ENCODE measurements at regions not wholly inside any gene's neighbourhood (a gene's known extent, or its start where the extent isn't known, plus 50 kb on each side); places are given as distances from the start of the nearest gene placed in this dataset.

GRCh38 chr2:104050656-104051242 lies 803.2 kb upstream of the POU3F3 start:
- TF ChIP-seq, protein P1, sequence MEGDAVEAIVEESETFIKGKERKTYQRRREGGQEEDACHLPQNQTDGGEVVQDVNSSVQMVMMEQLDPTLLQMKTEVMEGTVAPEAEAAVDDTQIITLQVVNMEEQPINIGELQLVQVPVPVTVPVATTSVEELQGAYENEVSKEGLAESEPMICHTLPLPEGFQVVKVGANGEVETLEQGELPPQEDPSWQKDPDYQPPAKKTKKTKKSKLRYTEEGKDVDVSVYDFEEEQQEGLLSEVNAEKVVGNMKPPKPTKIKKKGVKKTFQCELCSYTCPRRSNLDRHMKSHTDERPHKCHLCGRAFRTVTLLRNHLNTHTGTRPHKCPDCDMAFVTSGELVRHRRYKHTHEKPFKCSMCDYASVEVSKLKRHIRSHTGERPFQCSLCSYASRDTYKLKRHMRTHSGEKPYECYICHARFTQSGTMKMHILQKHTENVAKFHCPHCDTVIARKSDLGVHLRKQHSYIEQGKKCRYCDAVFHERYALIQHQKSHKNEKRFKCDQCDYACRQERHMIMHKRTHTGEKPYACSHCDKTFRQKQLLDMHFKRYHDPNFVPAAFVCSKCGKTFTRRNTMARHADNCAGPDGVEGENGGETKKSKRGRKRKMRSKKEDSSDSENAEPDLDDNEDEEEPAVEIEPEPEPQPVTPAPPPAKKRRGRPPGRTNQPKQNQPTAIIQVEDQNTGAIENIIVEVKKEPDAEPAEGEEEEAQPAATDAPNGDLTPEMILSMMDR (IDR thresholded peaks at IDR 0.05; ENCODE audit: borderline replicate concordance, insufficient read depth, low read depth, low read length) = no peak
- no peak overlapping the region for H3K4me3 ChIP-seq (ENCODE audit: low read depth, low read length)

GRCh38 chr2:104051766-104052165 lies 802.1 kb upstream of the POU3F3 start:
- TF ChIP-seq, protein P1 (IDR thresholded peaks at IDR 0.05; ENCODE audit: borderline replicate concordance, insufficient read depth, low read depth, low read length) = no peak
- no peak overlapping the region for H3K4me3 ChIP-seq (ENCODE audit: low read depth, low read length)

GRCh38 chr2:104052356-104052755 lies 801.6 kb upstream of the POU3F3 start:
- TF ChIP-seq, protein P1 (IDR thresholded peaks at IDR 0.05; ENCODE audit: borderline replicate concordance, insufficient read depth, low read depth, low read length) = no peak
- no peak overlapping the region for H3K4me3 ChIP-seq (ENCODE audit: low read depth, low read length)

- TF ChIP-seq, protein P1 (IDR thresholded peaks at IDR 0.05; ENCODE audit: borderline replicate concordance, insufficient read depth, low read depth, low read length) = no peak
- H3K4me3 ChIP-seq (ENCODE audit: low read depth, low read length) = no peak overlapping the region
Measured at GRCh38 chr2:104056451-104056850, 797.5 kb upstream of the POU3F3 start.

DNA sequence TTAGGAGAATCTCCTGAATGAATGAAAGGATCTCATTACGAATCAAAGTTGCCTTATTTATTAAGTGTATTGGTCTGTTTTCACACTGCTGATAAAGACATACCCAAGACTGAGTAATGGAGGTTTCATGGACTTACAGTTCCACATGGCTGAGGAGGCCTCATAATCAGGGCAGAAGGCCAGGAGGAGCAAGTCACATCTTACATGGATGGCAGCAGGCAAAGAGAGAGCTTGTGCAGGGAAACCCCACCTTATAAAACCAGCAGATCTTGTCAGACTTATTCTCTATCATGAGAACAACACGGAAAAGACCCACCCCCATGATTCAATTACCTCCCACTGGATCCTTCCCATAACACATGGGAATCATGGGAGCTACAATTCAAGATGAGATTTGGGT lies 785.2 kb upstream of the POU3F3 start:
- TF ChIP-seq, protein P1 (IDR thresholded peaks at IDR 0.05; ENCODE audit: borderline replicate concordance, insufficient read depth, low read depth, low read length) = no peak
- no peak overlapping the region for H3K4me3 ChIP-seq (ENCODE audit: low read depth, low read length)

GRCh38 chr2:104077573-104077972 lies 776.3 kb upstream of the POU3F3 start:
- H3K4me3 ChIP-seq (ENCODE audit: low read depth, low read length) = no peak overlapping the region
- TF ChIP-seq, protein P1 (IDR thresholded peaks at IDR 0.05; ENCODE audit: borderline replicate concordance, insufficient read depth, low read depth, low read length) = no peak

- H3K4me3 ChIP-seq (ENCODE audit: low read depth, low read length) = no peak overlapping the region
Measured at GRCh38 chr2:104078431-104079157, 775.3 kb upstream of the POU3F3 start.

More at GRCh38 chr2:104078431-104079157, 775.3 kb upstream of the POU3F3 start:
- TF ChIP-seq, protein P1 (IDR thresholded peaks at IDR 0.05; ENCODE audit: borderline replicate concordance, insufficient read depth, low read depth, low read length) = no peak
